ENCODE measurements at regions not wholly inside any gene's neighbourhood (a gene's known extent, or its start where the extent isn't known, plus 50 kb on each side); places are given as distances from the start of the nearest gene placed in this dataset.

DNA sequence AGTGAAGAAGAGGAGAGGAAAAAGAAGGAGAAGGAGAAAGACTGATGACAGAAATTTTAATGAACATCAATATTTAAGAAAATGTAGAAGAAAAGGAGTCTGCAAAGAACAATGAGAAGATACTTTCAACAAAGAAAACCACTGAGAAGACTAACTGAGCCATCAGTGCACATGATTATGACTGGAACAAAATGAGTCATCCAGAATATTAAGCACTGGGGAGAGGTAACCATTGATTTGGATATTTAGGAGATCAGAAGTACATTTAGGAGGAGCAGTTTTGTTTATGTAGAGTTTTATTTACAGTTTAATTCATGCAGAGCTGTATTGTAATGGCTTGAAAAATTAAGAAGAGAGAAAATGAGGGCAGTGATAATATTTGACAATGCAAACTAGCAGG lies 159.1 kb downstream of the C12orf50 start:
- no peak for DNase-seq (ENCODE audit: low spot score)
- TF ChIP-seq, protein P1, sequence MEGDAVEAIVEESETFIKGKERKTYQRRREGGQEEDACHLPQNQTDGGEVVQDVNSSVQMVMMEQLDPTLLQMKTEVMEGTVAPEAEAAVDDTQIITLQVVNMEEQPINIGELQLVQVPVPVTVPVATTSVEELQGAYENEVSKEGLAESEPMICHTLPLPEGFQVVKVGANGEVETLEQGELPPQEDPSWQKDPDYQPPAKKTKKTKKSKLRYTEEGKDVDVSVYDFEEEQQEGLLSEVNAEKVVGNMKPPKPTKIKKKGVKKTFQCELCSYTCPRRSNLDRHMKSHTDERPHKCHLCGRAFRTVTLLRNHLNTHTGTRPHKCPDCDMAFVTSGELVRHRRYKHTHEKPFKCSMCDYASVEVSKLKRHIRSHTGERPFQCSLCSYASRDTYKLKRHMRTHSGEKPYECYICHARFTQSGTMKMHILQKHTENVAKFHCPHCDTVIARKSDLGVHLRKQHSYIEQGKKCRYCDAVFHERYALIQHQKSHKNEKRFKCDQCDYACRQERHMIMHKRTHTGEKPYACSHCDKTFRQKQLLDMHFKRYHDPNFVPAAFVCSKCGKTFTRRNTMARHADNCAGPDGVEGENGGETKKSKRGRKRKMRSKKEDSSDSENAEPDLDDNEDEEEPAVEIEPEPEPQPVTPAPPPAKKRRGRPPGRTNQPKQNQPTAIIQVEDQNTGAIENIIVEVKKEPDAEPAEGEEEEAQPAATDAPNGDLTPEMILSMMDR (IDR thresholded peaks at IDR 0.05; ENCODE audit: extremely low read depth, missing control alignments) = no peak

DNA sequence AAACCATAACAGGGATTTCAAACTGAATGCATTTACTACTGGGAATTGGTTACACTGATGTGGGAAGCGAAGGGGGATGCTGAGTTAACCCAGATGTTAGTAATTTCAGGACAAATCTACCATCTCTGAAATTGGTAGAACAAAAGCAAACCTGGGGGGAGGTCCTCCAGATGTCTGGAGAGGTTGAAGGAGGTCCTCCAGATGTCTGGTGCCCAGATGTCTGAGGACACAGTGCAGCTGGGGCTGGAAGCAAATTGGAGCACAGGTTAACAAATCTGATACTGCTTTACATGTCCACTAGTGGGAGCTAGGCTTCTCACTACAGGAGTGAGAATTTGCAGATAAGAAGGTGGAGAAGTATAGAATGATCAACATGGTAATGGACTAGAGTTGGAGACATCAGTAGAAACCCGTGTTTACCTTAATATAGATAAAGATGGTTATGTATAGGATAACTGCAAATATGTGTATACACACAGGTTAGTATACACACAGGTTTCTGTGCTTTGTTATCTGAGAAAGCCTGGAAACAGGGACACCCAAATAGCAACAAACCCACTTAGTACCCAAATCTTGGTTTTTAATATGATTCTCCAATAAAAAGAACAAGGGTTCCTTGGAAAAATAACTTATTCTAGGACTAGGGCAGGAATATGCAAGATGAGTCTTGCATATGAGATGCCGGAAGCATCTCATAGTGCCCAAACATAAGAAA lies 162.5 kb downstream of the C12orf50 start:
- DNase-seq (ENCODE audit: low spot score) = peak; percentile 2
- TF ChIP-seq, protein P1 (IDR thresholded peaks at IDR 0.05; ENCODE audit: extremely low read depth, missing control alignments) = peak; percentile 20

DNA sequence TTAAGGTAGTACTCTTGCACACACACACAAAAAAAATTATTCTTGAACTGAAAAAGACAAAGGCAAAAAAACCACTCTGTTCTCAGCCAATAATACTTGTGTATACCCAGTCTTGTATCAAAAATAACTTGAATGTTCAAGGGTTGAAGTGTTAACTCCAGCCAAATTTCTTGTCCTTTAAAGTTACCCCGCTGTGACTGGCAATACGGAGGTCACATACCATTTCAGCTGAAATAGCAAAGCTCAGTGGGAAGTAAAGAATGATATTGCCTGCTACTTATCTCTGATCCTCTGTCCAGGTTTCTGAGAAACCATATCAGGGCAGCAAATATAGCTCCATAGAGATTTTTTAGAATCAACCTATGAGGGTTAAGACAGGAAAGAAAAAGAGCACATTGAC lies 167.4 kb downstream of the C12orf50 start:
- TF ChIP-seq, protein P1 (IDR thresholded peaks at IDR 0.05; ENCODE audit: extremely low read depth, missing control alignments) = no peak

DNA sequence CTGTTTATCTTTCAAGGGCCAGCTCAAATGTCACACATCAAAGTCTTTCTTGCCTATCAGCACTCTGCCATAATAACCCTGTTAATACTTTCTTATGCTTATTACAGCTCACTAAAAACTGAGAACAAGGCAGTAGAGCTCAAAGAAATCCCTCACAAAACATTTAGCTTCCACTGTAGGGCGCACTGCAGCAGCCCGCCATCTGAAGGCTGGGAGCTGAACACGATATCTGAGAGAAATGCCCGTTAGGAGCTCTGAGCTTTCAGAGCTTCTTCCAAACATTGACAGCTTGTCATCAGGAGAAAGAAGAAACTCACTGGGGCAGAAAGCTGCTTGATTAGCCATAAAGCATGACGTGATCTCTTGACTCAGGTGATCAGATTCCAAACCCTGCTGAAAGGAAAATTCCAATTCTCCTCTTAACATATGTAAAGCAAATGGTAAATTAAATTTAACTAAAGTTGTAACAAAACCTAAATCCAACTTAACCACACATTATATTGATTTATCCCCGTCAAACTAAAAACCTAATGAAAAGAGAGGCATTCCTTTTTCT lies 175.7 kb downstream of the C12orf50 start:
- DNase-seq (ENCODE audit: low spot score) = no peak
- TF ChIP-seq, protein P1 (IDR thresholded peaks at IDR 0.05; ENCODE audit: extremely low read depth, missing control alignments) = no peak

More for the DNA sequence above, 167.4 kb downstream of the C12orf50 start:
- DNase-seq (ENCODE audit: low spot score) = no peak

DNA sequence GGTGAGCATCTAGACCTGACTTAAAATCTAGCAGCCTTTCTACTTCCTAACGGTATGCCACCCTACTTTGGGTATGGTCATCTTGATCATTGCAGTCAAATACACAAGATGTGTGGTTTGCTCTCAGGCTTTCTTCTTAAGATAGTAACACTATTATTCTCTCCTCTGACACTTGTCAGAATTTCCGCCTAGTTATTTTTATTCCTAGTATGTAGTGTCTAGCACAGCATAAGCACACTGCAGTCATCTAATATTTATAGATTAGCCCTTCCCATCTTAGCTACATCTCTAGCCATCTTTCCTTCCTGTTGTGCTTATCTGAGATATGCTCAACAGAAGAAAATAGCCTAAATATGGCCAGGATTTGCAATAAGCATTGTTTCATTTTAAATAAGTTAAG lies 180.1 kb downstream of the C12orf50 start:
- no peak for DNase-seq (ENCODE audit: low spot score)
- TF ChIP-seq, protein P1 (IDR thresholded peaks at IDR 0.05; ENCODE audit: extremely low read depth, missing control alignments) = no peak

DNA sequence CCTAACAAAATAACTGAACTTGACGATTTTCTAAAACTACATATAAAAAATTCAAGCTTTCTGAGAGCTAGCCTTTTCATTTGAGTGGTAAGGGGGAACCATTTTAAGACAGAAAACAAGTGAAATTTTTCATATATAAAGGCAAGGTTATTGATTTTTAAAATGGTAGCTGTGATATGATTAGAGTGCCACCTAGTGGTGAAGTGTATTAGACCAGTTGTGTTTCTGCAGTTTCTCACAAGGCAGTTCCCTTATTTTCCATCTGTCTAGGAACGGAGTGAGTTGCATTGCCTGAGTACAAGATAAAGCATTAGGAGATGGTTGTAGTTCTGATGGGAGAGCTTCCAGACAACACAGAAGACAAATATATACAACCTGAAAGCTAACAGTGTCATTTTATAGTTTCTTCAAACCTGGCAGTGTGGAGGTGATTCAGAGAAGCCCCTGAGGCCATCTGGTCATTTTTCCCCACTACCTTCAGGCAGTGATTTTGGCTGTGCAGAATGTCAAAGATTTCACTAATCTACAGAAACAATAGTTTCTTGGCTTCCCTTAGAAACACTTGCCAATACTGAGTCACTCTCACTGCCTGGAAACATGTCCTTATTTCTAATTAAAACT lies 180.8 kb downstream of the C12orf50 start:
- TF ChIP-seq, protein P1 (IDR thresholded peaks at IDR 0.05; ENCODE audit: extremely low read depth, missing control alignments) = peak; percentile 51
- peak; percentile 36 for DNase-seq (ENCODE audit: low spot score)

DNA sequence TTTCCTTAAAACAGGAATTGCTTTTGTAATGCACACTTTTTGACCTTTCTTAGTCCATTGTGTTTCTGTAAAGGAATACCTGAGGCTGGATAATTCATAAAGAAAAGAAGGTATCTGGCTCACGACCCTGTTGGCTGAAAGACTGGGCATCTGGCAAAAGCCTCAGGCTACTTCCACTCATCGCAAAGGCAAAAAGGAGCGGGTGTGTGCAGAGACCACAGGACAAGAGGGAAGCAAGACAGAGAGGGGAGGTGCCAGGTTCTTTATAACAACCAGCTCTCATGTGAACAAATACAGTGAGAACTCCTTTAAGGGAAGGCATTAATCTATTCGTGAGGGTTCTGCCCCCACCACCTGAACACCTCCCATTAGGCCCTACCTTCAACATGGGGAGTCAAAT lies 182.1 kb downstream of the C12orf50 start:
- TF ChIP-seq, protein P1 (IDR thresholded peaks at IDR 0.05; ENCODE audit: extremely low read depth, missing control alignments) = no peak
- DNase-seq (ENCODE audit: low spot score) = no peak

Measured in GM20000 (cell line).